ENCODE measurements at regions not wholly inside any gene's neighbourhood (a gene's known extent, or its start where the extent isn't known, plus 50 kb on each side); places are given as distances from the start of the nearest gene placed in this dataset.

- no peaks in the 10 kb centered on the region for H3K27me3 ChIP-seq
- no peak overlapping the region for H3K4me3 ChIP-seq
- ATAC-seq: no peak
- no peaks in the 10 kb centered on the region for H3K36me3 ChIP-seq
- no peak for FAIRE-seq
- intact Hi-C loops (cut with DNase I): no loop called here
- WGBS, 2 donors: 32% methylated on average over 1 of the region's 1 CpG
- H3K9me3 ChIP-seq: no peaks in the 10 kb centered on the region
- H3K27ac ChIP-seq: no peak overlapping the region
- TF ChIP-seq CTCF (IDR thresholded peaks at IDR 0.05): no peak
- DNase-seq: no peak
- H3K4me1 ChIP-seq: peaks cover 28 to 35% (median 33%) of the 10 kb centered on the region in 3 donors
Observed at GRCh38 chr3:139839014-139839413, 96.0 kb upstream of the CLSTN2 start.

- Histone ChIP-seq H3K9me3 (no peaks in the 10 kb centered on the region), H3K27me3 (no peaks in the 10 kb centered on the region), H3K36me3 (no peaks in the 10 kb centered on the region), H3K4me1 (peaks cover 28 to 35% (median 33%) of the 10 kb centered on the region in 3 donors), H3K27ac (no peak overlapping the region), H3K4me3 (no peak overlapping the region)
- TF ChIP-seq CTCF (IDR thresholded peaks at IDR 0.05): no peak
- DNase-seq (no peak), ATAC-seq (peak in 2 of 4 donors; percentile 39 to 46), FAIRE-seq (no peak)
- intact Hi-C loops (cut with DNase I): no loop called here
- WGBS, 2 donors: 50 to 53% methylated on average over 3 of the region's 3 CpGs
Observed at GRCh38 chr3:139838269-139838957, 96.6 kb upstream of the CLSTN2 start.

- H3K4me3 ChIP-seq: no peak overlapping the region
- peaks cover 28 to 35% (median 33%) of the 10 kb centered on the region in 3 donors for H3K4me1 ChIP-seq
- TF ChIP-seq CTCF (IDR thresholded peaks at IDR 0.05): no peak
- intact Hi-C loops (cut with DNase I): no loop called here
- ATAC-seq: peak; percentile 23 to 52 (median 49)
- no peak for FAIRE-seq
- no peaks in the 10 kb centered on the region for H3K9me3 ChIP-seq
- peak in 2 of 6 donors; percentile 11 to 32 for DNase-seq
- no peaks in the 10 kb centered on the region for H3K36me3 ChIP-seq
- WGBS, 2 donors: 57 to 66% methylated on average over 4 of the region's 4 CpGs
- H3K27ac ChIP-seq: peak overlapping the region; percentile 58 to 83 (median 80)
- no peaks in the 10 kb centered on the region for H3K27me3 ChIP-seq
Observed at GRCh38 chr3:139836698-139837464, 98.1 kb upstream of the CLSTN2 start.

GRCh38 chr3:139835830-139836683, 98.9 kb upstream of the CLSTN2 start:
- peak; percentile 91 to 95 (median 92) for ATAC-seq
- Histone ChIP-seq H3K27ac (peak overlapping the region; percentile 58 to 83 (median 80)), H3K27me3 (no peaks in the 10 kb centered on the region), H3K9me3 (no peaks in the 10 kb centered on the region), H3K36me3 (no peaks in the 10 kb centered on the region), H3K4me1 (peaks cover 28 to 35% (median 33%) of the 10 kb centered on the region in 3 donors), H3K4me3 (no peak overlapping the region)
- 42 to 52% methylated on average over 7 of the region's 7 CpGs for WGBS, 2 donors
- no peak for FAIRE-seq
- peak; percentile 56 to 89 (median 77) for DNase-seq
- intact Hi-C loops (cut with DNase I): no loop called here
- TF ChIP-seq CTCF (IDR thresholded peaks at IDR 0.05): no peak
